ENCODE measurements at regions not wholly inside any gene's neighbourhood (a gene's known extent, or its start where the extent isn't known, plus 50 kb on each side); places are given as distances from the start of the nearest gene placed in this dataset.

DNA sequence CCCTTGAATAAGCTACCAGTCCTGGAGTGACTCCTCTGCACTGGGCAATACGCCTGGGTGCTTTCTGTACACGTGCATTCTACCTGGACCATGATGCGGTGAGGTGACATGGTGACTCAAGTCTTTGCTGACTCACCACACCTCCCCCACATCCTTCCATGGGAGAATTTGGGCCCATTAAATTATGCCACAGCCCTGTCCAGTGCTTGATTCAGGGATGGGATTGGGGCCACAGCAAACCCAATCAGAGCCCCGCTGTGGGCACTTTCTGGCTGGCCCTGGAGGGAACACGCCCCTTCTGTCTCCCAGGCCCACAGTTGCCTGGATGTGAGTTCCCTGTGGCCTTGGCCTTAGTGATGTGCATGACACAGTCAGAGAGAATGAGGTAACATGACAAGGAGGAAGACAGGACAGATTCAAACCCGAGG lies 86.9 kb downstream of the LRRC30 start:
- SMC1A ChIA-PET (ENCODE audit: uncharacterized antibody, unreplicated experiment) = no interaction called here
- Histone ChIP-seq H3K9me3 (replicated peaks; ENCODE audit: control insufficient read depth, insufficient read depth, low read length) (no peaks in the 10 kb centered on the region; the same call in 2 of the 3 replicates), H3K9ac (ENCODE audit: control insufficient read depth, insufficient read depth, low read length) (no peak overlapping the region), H3K4me2 (ENCODE audit: control insufficient read depth, insufficient read depth) (no peak overlapping the region), H2AFZ (ENCODE audit: control insufficient read depth, low read depth, low read length) (no peak overlapping the region), H3K79me2 (ENCODE audit: control insufficient read depth, insufficient read depth, low read length) (no peaks in the 10 kb centered on the region), H3K36me3 (ENCODE audit: control insufficient read depth in 2 of 2, insufficient read depth in 2 of 2, low read length in 1 of 2) (no peaks in the 10 kb centered on the region), H3K27me3 (replicated peaks in 1 of 2; ENCODE audit: control insufficient read depth in 2 of 2, insufficient read depth in 2 of 2, low read length in 1 of 2) (no peaks in the 10 kb centered on the region), H3K4me3 (no peak overlapping the region), H3K27ac (ENCODE audit: control insufficient read depth, insufficient read depth) (no peak overlapping the region), H3K4me1 (ENCODE audit: control insufficient read depth, insufficient read depth, low read length) (no peaks in the 10 kb centered on the region), H4K20me1 (ENCODE audit: control insufficient read depth, insufficient read depth) (no peaks in the 10 kb centered on the region)
- ATAC-seq = no peak
- 16% methylated on average over 6 of the region's 6 CpGs for WGBS (ENCODE audit: insufficient coverage, insufficient replicate concordance, low lambda C conversion rate, missing lambda C conversion rate)
- DNase-seq (ENCODE audit: low read depth, low spot score) = no peak
- CTCF ChIA-PET = no interaction called here
- in situ Hi-C loops (cut with MboI) = no loop called here
- RAD21 ChIA-PET (ENCODE audit: unreplicated experiment) = no interaction called here
- no peak for FAIRE-seq
- intact Hi-C loops (cut with micrococcal nuclease; ENCODE audit: unreplicated experiment) = no loop called here
- no TSS peak for BruUV-seq (replicated peaks)
- POLR2A ChIA-PET = no interaction called here
- no peak for TF ChIP-seq SMAD1 (IDR thresholded peaks at IDR 0.05; ENCODE audit: low read depth, partially characterized antibody)
- no peak for TF ChIP-seq SMARCA5 (IDR thresholded peaks at IDR 0.05)
- TF ChIP-seq NR2C1 (IDR thresholded peaks at IDR 0.05) = no peak

DNA sequence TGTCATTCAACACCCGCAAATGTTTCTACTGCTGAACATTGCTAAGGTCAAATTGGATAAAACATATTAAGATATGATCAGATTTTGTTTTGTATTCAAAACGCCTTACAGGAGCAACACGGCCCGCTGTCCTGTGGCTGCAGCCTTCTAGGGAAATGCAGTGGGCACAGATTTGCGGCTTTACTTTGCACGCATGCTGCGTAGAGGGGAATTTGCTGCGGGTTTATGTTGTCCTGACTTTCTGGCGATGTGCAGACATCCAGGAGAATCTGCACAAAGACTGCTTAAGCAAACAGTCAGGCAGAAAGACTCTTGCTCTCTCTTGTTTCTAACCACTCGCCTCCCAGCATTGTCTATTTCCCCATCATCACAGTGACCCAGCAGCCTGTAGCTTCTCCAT lies 88.3 kb downstream of the LRRC30 start:
- H3K9ac ChIP-seq (ENCODE audit: control insufficient read depth, insufficient read depth, low read length) = no peak overlapping the region
- ChIA-PET RAD21 (ENCODE audit: unreplicated experiment) (no interaction called here), SMC1A (ENCODE audit: uncharacterized antibody, unreplicated experiment) (no interaction called here), POLR2A (no interaction called here), CTCF (no interaction called here)
- in situ Hi-C loops (cut with MboI) (no loop called here), intact Hi-C loops (cut with micrococcal nuclease; ENCODE audit: unreplicated experiment) (no loop called here)
- no peak for ATAC-seq
- H3K4me1 ChIP-seq (ENCODE audit: control insufficient read depth, insufficient read depth, low read length) = no peaks in the 10 kb centered on the region
- H3K4me2 ChIP-seq (ENCODE audit: control insufficient read depth, insufficient read depth) = no peak overlapping the region
- H4K20me1 ChIP-seq (ENCODE audit: control insufficient read depth, insufficient read depth) = no peaks in the 10 kb centered on the region
- no peaks in the 10 kb centered on the region for H3K27me3 ChIP-seq (replicated peaks in 1 of 2; ENCODE audit: control insufficient read depth in 2 of 2, insufficient read depth in 2 of 2, low read length in 1 of 2)
- H2AFZ ChIP-seq (ENCODE audit: control insufficient read depth, low read depth, low read length) = no peak overlapping the region
- no peaks in the 10 kb centered on the region for H3K36me3 ChIP-seq (ENCODE audit: control insufficient read depth in 2 of 2, insufficient read depth in 2 of 2, low read length in 1 of 2)
- no peaks in the 10 kb centered on the region; the same call in 2 of the 3 replicates for H3K9me3 ChIP-seq (replicated peaks; ENCODE audit: control insufficient read depth, insufficient read depth, low read length)
- DNase-seq (ENCODE audit: low read depth, low spot score) = no peak
- H3K4me3 ChIP-seq = no peak overlapping the region
- no TSS peak for BruUV-seq (replicated peaks)
- WGBS (ENCODE audit: insufficient coverage, insufficient replicate concordance, low lambda C conversion rate, missing lambda C conversion rate) = 63% methylated on average over 10 of the region's 10 CpGs
- no peak for FAIRE-seq
- TF ChIP-seq FOXK2 (IDR thresholded peaks at IDR 0.05) (no peak), HCFC1 (IDR thresholded peaks at IDR 0.05; ENCODE audit: low read length) (no peak), BACH1 (IDR thresholded peaks at IDR 0.05; ENCODE audit: borderline replicate concordance) (no peak), MEF2B (IDR thresholded peaks at IDR 0.05; ENCODE audit: partially characterized antibody, poor library complexity, severe bottlenecking) (no peak), EP300 (IDR thresholded peaks at IDR 0.05; ENCODE audit: borderline replicate concordance in 1 of 2, control insufficient read depth in 1 of 2, low read depth in 2 of 2, low read length in 2 of 2) (no peak)
- TF ChIP-seq, protein P1, sequence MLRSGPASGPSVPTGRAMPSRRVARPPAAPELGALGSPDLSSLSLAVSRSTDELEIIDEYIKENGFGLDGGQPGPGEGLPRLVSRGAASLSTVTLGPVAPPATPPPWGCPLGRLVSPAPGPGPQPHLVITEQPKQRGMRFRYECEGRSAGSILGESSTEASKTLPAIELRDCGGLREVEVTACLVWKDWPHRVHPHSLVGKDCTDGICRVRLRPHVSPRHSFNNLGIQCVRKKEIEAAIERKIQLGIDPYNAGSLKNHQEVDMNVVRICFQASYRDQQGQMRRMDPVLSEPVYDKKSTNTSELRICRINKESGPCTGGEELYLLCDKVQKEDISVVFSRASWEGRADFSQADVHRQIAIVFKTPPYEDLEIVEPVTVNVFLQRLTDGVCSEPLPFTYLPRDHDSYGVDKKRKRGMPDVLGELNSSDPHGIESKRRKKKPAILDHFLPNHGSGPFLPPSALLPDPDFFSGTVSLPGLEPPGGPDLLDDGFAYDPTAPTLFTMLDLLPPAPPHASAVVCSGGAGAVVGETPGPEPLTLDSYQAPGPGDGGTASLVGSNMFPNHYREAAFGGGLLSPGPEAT (IDR thresholded peaks at IDR 0.05; ENCODE audit: low read depth) = no peak
- TF ChIP-seq, protein P2, sequence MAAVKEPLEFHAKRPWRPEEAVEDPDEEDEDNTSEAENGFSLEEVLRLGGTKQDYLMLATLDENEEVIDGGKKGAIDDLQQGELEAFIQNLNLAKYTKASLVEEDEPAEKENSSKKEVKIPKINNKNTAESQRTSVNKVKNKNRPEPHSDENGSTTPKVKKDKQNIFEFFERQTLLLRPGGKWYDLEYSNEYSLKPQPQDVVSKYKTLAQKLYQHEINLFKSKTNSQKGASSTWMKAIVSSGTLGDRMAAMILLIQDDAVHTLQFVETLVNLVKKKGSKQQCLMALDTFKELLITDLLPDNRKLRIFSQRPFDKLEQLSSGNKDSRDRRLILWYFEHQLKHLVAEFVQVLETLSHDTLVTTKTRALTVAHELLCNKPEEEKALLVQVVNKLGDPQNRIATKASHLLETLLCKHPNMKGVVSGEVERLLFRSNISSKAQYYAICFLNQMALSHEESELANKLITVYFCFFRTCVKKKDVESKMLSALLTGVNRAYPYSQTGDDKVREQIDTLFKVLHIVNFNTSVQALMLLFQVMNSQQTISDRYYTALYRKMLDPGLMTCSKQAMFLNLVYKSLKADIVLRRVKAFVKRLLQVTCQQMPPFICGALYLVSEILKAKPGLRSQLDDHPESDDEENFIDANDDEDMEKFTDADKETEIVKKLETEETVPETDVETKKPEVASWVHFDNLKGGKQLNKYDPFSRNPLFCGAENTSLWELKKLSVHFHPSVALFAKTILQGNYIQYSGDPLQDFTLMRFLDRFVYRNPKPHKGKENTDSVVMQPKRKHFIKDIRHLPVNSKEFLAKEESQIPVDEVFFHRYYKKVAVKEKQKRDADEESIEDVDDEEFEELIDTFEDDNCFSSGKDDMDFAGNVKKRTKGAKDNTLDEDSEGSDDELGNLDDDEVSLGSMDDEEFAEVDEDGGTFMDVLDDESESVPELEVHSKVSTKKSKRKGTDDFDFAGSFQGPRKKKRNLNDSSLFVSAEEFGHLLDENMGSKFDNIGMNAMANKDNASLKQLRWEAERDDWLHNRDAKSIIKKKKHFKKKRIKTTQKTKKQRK (IDR thresholded peaks at IDR 0.05; ENCODE audit: low read depth, low read length) = no peak
- H3K79me2 ChIP-seq (ENCODE audit: control insufficient read depth, insufficient read depth, low read length) = no peaks in the 10 kb centered on the region
- H3K27ac ChIP-seq (ENCODE audit: control insufficient read depth, insufficient read depth) = no peak overlapping the region
